HG02610 (cell line): ENCODE measurements at regions not wholly inside any gene's neighbourhood (a gene's known extent, or its start where the extent isn't known, plus 50 kb on each side); places are given as distances from the start of the nearest gene placed in this dataset.

Experiments
- ATAC-seq: cut with Tn5 transposase; IDR thresholded peaks from one replicate; pipeline ENCODE4 v1.9.1; 2021; ENCODE audit warnings: mild to moderate bottlenecking, moderate library complexity; ENCODE audit not compliant: unreplicated experiment

DNA sequence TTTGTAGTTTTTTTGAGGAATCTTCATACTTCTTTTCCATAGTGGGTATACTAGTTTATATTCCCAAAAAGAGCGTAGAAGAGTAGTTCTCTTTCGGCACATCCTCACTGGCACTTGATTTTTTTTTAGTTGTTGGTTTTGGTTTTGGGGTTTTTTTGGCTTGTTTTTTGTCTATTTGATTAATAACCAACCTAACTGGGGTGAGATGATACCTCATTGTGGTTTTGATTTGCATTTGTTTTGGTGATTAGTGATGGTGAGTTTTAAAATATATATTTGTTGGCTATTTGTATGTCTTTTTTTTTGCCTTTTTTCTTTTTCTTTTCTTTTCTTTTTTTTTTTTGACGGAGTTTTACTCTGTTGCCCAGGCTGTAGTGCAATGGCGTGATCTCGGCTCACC lies 69.7 kb upstream of the BTG1 start:
- ATAC-seq: no peak

- no peak for ATAC-seq
These were observed 67.5 kb upstream of the BTG1 start for GRCh38 chr12:92213166-92213565.

GRCh38 chr12:92210071-92210470 lies 64.4 kb upstream of the BTG1 start:
- no peak for ATAC-seq

DNA sequence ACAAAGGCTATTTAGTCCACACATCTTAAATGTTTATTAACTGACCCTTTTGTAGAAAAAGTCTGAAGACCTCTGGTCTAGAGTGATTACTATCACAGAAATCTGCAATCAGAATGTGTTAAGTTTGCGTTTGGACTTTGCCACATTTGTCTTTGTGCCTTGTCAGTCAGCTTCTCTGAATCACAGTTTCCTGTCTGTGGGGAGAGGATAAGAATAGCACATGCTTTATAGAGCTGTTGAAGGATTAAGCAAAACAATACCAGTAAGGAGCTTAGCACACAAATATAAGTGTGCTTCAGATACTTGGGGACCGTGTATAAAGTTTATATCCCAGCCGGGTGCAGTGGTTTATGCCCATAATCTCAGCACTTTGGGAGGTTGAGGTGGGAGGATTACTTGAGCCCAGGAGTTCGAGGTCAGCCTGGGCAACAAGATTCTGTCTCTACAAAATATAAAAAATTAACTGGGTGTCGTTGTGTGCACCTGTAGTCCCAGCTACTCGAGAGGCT lies 63.0 kb upstream of the BTG1 start:
- peak; percentile 84 for ATAC-seq

- ATAC-seq: no peak
These were observed 61.0 kb upstream of the BTG1 start for GRCh38 chr12:92206596-92206995.

DNA sequence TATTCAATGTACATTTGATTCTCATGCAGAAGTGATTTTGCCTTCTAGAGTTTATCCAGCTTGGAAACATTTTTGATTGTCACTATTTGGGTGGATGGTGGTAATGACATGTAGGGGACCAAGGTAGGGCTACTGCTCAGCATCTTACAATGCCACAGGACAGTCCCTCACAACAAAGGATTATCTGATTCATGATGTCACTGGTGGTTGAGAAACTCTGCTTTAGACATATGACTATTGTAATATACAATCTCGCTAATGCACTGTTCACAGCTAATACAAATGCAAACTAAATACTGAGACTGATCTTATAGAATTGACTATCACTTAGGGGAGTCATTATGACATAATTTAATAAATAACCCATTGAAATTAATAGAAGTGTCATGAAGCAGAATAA lies 60.4 kb upstream of the BTG1 start:
- ATAC-seq: no peak

DNA sequence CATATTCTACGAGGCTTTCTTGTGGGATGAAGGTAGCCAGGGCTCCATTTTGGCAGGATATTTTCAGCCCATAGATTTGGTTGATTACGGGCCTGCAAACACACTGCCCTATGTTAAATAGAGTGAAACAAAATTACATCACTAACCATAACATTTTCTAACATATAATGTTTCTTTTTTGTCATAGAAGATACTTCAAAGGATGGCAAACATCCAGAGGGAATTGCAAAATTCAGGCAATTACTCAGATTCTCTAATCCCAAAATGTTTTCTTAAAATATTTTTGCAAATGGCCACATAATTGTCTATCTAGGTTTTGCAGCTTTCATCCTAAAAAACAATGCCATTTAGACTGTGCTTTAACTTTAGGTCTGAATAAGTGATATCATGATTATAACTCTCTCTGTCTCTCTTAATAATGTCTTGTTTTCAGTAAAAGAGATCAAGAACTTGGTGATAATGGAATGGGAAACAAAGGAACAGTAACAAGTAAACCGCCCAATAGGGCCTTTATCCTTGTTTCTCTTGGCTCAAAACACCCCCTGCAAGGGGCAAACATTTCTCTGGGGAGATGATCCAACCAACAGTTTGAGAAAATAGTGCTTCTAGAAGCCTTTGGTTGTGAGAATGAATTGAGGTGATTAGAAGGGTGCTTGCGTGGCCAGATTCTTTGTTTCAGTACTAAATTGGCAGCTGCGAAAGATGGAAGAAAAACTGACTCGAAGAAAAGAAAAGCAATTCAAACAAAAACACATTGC lies 54.4 kb upstream of the BTG1 start:
- no peak for ATAC-seq

DNA sequence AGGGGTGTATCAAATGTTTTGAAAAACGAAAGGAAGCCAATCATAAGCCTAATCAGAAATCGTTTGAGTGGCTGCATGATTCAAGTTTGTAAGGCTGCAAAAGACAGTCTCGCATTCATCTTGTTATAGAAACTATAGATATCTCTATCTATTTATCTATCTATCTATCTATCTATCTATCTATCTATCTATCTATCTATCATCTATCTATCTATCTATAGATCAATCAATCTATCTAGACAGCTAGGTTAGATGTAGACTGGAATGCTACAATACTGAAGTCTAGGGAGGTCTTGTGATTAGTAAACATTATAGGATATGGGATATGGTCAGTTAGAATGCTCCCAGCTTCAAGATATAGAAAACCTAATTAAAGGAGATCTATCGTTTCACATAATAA lies 52.2 kb upstream of the BTG1 start:
- no peak for ATAC-seq

DNA sequence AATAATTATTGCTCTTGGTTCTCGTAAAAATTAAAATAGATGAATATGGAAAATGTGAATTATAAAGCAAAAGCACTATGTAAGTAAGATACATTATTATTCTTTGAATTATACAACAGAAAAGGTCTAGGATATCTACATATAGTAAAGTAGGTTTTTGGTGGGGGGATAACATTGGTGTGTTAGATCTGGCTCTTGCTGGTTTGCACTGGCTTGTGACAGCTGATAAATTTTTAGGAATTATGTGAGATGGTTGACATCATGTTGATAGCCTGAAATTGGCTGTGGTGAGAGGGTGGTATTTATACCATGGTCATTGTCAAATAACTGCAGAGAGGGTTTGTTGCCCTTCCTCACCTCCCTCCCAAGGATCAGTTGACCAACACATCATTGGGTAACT lies 50.7 kb upstream of the BTG1 start:
- ATAC-seq: no peak
